Keratinocyte (primary cell): ENCODE measurements at regions not wholly inside any gene's neighbourhood (a gene's known extent, or its start where the extent isn't known, plus 50 kb on each side); places are given as distances from the start of the nearest gene placed in this dataset.

Source experiments
- CTCF ChIP-seq, 3 experiments: IDR thresholded peaks in 1 of 3; conservative IDR thresholded peaks in 1 of 3; optimal IDR thresholded peaks in 1 of 3; 2 replicates in 2 of 3; 3 replicates in 1 of 3; pipeline versions ENCODE3 to v1.5.1; 2011; ENCODE audit warnings: low read length in 3 of 3, mild to moderate bottlenecking in 3 of 3, moderate library complexity in 2 of 3, control low read depth in 1 of 3, inconsistent platforms in 1 of 3; ENCODE audit not compliant: insufficient read depth in 2 of 3; ENCODE audit errors: extremely low read depth in 1 of 3
- EZH2 ChIP-seq: IDR thresholded peaks from one replicate; pipeline ENCODE4 v1.6.1; 2012; ENCODE audit warnings: inconsistent platforms, mild to moderate bottlenecking, low read length, moderate library complexity

DNA sequence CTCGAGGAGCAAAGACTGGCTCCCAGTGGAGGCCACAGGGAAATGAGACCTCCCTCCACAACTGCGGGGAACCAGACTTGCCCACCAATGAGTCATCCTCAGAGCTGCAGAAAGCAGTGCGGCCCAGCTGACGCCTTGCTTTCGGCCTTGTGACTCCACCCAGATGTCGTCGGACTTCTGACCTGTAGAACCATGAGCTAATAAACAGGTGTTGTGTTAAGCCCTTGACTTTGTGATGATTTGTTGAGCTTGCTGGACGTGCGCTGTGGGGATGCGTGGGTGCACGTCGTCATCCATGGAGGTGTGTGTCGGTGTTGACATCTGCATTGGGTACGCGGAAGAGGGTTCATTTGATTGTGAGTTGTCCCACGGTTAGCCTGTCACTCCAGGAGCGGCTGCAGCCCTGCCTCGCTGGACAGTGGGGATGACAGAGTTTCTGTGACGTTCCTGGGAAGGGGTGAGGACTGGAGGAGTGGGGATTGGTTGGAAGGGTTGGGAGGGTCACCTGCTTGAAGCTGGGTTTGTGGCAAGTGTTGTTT is 154.1 kb downstream of the SH3BP4 start:
- TF ChIP-seq CTCF (optimal IDR thresholded peaks at IDR 0.05 in 1 of 3, IDR thresholded peaks at IDR 0.05 in 1 of 3, conservative IDR thresholded peaks at IDR 0.05 in 1 of 3; ENCODE audit: extremely low read depth in 1 of 3, insufficient read depth in 2 of 3, low read length in 3 of 3), result no peak
- no peak for TF ChIP-seq EZH2
